GM18508 (cell line): ENCODE measurements at regions not wholly inside any gene's neighbourhood (a gene's known extent, or its start where the extent isn't known, plus 50 kb on each side); places are given as distances from the start of the nearest gene placed in this dataset.

Source experiments
- ATAC-seq: cut with Tn5 transposase; IDR thresholded peaks from one replicate; pipeline ENCODE4 v1.9.1; 2021; ENCODE audit warnings: moderate number of reproducible peaks; ENCODE audit not compliant: insufficient read depth, unreplicated experiment

DNA sequence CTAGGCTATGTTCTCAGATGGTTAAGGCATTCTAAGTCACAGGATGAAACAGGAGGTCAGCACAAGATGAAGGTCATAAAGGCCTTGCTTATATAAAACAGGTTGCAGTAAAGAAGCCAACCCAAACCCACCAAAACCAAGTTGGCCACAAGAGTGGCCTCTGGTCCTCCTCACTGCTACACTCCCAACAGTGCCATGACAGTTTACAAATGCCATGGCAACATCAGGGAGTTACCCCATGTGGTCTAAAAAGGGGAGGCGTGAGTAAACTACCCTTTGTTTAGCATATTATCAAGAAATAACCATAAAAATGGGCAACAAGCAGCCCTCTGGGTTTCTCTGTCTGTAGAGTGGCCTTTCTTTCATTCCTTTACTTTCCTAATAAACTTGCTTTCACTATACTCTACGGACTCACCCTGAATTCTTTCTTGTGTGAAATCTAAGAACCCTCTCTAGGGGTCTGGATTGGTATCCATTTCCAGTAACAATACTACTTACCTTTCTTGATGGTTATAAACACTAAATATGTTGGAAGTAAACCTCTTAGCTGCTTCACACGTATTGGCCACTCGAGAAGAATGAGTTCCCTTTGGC is 1237.9 kb downstream of the FAM181B start:
- ATAC-seq = no peak

DNA sequence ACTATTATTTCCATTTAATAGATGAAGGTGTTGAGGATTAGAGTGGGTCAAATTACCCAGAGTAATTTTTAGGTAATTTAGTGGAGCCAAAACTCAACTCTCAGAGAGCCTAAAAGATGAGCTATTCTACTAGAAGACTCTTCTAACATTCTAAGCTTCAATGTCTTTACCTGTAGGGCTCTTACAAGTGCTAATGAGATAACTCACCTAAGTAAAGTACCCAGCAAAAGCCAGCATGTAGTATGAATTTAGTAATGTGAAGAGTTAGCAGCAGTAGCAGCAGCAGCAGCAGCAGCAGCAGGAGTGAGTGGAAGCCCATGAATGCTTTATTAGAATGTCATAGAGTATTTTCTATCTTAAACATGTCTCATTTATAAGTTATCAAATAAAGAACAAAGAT is 1239.2 kb downstream of the FAM181B start:
- no peak for ATAC-seq

DNA sequence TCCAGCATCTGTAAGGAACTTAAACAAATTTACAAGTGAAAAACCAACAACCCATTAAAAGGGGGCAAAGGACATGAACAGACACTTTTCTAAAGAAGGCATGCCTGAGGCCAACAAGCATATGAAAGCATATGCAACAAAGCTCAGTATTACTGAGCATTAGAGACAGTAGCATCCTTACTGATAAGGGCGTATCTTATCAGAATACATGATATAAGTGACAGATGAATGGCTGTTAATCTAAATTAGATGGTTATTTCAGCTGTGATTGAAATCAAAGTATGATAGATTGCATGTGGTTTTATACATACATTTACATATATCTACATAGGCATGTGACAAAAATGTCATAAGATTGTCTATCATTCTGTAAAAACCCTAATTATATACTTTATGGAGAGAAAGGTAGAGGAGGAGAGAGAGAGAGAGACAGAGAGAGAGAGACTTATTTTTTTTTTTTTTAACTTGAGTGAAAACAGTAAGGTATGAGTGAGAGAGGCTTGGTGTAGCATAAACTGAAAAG is 1240.7 kb downstream of the FAM181B start:
- ATAC-seq = no peak

DNA sequence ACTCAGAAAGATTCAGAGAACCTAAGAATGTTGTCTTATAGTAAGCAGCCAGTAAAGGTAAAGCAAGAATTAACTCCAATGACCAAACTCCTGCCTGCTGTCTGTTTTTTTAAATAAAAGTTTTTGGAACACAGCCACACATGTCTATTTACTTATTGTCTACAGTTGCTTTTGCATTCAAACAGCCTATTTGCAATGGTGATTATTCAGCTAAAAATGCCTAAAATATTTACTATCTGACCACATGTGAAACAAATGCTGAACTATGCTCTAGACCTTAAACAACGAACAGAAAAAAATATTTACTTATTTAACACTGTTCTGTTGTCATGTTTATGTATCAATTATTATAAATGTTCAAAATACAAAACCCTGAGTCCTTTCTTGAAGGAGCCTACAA is 1246.6 kb downstream of the FAM181B start:
- no peak for ATAC-seq

DNA sequence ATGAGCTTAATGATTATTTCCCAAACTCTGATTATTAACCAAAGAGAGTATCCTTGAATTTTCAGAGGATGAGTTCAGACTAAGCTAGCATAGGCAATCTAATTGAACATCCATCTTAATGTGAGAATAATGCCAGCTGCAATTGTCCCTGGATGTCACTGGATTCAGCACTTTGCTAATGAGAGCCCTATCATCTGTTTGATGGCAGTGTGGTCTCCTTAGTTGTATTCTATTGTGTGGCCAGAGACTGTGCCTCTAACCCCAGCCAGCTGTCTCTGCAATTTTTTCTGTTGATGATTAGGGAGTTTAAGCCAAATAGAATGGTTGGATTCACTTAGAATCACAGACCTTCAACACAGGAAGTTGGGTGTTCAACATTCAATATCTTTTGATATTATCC is 1249.5 kb downstream of the FAM181B start:
- ATAC-seq = no peak

DNA sequence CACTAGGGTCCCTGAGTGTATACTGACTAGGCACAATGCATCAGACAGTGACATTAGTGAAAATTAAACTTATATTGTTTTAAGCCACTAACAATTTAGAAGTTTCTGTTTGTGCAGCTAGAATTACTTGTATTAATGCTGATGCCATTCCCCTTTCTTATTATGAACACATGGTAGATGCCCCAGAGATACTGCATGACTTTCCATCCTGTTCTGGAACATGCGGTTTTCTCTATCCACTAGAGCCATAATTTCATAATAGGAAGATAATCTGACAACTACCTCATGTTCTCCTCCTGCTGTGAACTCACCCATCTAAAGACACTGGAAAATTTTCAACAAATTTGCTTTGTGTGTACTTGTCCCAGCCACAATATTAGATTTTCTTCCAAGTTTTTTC is 1256.4 kb downstream of the FAM181B start:
- no peak for ATAC-seq

DNA sequence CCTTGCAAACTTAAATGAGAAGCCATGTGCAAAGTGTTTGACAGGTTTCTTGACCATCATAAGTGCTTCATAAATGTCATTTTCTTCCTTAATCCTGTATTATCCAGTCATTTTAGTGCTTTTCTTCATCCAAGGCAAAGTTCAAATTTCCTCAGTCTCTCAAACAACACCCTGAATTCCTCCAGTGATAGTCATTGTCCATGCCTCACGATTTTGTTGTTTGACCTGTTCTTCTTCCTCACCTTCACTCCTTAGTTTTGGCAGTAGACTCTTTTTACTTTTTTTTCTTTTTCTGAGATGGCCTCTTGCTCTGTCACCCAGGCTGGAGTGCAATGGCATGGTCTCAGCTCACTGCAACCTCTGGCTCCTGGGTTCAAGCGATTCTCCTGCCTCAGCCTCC is 1257.3 kb downstream of the FAM181B start:
- ATAC-seq = no peak

DNA sequence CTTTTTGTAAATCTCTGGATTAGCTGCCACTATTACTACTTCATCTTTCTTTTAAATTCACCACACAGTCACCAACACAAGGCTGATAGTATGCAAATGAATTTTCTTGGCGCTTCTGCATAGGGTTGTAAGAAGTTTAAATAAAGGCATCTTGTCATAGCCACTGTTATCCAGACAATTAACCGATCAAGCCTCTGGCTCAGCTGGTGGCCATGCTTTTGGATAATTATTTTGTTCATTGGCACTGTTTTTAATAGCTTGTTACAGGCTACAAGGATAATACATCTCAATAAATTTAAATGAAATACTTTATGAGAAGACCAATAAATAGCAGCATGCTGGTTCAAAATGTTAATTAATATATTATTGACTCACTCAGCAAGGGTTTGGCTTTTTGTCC is 1261.0 kb downstream of the FAM181B start:
- no peak for ATAC-seq

DNA sequence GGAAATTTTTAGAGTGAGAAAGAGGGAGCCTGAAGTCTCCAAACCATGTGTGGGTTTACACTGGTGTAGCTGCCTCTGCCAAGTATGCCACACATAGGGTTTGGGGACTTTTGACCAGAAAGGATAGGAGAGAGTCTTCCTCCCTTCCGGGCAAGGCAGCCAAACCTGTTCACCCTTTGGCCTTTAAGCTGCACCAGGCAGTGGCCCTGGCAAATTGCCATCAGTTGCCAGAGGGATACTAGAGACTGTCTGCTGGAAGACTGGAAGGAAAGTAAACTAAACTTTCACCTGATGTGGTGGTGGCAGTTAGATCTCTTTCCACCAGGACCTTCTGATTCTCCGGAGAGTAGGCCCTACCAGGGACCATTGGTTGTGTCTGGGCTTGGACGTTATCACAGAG is 1263.2 kb downstream of the FAM181B start:
- no peak for ATAC-seq

DNA sequence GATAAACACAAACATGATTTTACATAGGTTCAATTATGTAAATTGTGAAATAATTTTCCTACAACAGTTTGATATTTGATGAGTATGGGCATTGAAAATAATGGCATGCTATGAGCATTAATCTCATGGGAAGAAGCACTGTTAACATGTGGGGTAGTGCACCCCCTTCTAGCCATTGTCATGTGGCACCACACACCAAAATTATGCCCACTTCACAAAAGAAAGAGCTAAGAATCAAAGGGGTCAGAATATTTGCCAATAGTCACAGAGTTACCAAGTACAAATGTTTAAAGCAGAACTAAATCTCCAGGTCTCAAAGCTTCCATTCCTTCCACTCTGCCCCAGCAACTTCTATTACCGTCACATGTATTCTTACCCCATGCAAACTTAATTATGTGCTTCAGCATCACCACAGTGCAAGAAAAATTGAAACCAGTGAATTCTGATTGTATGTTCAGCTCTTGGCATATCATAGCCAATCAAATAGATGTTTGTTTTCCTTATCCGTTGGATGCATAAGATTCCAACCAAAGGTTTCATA is 1273.8 kb downstream of the FAM181B start:
- ATAC-seq = no peak

DNA sequence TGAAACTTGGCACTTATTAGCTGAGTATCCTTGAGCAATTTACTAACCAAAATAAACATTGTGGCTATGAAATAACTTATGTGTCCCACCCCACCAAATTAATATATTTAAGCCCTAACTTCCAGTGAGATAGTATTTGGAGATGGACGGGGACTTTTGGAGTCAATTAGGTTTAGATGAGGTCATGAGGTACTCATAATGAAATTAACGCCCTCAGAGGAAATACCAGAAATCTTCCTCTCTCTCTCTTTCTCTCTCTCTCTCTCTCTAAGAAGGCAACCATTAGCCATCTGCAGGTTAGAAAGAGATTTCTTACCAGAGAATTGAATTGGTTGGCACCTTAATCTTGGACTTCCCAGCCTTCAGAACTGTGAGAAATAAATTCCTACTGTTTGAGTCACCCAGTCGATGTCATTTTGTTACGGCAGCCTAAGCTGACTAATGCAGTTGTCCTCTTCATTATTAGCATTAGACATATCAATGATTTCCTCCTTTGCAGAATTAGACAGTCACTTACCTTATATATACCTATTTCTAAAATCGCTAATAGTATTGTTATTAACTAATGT is 1284.0 kb downstream of the FAM181B start:
- ATAC-seq = peak; percentile 58

DNA sequence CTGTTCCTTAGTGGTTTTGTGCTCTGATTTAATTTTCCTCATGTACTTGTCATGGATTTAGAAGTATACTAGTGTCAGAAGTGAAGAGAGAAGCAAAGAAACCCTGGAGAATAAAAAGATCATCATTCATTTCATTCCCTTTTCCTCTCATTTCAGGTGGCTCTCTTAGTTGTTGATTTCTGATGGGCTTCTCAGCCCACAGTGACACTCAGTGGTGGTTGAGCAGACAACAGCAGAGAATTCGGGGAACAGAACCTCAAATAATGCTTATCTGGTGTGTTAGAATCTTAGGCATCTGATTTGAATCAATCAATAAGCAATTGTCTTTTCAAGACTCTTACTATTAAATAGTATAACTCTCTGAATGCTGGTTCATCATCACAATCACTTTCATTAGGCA is 1289.4 kb downstream of the FAM181B start:
- ATAC-seq = no peak

DNA sequence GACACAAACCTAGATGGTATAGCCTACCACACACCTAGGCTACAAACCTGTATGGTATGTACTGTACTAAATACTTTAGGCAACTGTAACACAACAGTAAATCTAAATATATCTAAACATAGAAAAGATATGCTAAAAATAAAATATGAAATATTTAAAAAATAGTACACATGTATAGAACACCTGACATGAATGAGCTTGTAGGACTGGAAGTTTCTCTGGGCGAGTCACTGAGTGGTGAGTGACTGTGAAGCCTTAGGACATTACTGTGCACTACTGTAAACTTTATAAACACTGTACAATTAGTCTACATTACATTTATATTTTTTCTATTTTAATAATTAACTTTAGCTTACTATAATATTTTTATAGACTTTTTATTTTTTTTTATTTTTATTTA is 1301.3 kb downstream of the FAM181B start:
- no peak for ATAC-seq

DNA sequence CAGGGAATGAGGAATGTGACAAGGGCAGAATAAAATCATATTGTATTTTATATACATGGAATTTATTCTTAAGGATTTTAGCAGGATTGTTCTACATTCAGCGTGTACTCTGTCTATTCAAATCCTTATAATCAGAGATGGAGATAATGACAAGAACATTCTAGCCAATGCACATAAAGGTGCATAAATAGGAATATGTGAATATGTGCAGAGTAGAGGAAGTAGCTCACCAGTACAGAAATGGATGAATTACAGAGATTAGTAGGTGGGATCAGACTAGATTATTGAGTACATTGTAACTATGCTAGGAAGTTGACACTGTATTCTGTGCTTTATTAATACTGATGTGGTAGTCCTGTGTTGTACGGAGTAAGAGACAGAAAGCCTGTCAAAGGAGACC is 1308.8 kb downstream of the FAM181B start:
- no peak for ATAC-seq

DNA sequence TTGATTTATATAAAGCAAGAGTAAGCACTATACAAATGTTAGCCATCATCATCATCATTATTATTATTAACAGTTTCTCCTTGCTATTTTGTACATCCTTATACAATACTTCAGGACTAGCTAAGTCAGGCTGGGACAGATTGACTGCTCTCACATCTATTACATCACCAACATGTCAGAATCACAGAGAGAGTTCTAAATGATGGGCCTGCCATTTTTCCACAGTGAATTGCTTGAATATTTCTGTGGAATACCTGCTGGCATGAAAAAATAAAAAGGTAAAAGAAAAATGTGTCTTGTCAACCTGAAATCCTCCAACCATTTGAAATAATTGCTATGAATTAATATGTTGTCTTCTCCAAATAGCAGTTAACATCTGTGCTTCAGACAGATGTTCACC is 1311.3 kb downstream of the FAM181B start:
- ATAC-seq = no peak

DNA sequence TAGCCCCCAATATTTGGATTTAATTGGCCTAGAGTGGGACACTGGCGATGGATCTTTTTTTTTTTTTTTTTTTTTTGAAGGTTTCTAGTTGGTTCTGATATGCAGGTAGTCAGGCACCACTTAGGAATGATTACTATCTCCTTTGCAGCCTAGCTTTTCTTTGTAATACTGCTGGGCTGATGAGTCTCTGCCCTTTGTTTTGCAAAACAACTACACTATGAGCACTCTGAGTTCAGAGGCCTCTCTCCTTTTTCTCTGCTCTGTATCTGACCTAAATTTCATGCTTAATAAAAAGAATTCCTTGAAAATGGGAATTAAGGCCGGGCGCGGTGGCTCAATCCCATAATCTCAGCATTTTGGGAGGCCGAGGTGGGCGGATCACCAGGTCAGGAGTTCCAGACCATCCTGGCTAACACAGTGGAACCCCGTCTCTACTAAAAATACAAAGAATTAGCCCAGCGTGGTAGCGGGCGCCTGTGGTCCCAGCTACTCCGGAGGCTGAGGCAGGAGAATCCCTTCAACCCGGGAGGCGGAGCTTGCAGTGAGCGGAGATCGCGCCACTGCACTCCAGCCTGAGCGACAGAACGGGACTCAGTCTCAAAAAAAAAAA is 1312.3 kb downstream of the FAM181B start:
- no peak for ATAC-seq

DNA sequence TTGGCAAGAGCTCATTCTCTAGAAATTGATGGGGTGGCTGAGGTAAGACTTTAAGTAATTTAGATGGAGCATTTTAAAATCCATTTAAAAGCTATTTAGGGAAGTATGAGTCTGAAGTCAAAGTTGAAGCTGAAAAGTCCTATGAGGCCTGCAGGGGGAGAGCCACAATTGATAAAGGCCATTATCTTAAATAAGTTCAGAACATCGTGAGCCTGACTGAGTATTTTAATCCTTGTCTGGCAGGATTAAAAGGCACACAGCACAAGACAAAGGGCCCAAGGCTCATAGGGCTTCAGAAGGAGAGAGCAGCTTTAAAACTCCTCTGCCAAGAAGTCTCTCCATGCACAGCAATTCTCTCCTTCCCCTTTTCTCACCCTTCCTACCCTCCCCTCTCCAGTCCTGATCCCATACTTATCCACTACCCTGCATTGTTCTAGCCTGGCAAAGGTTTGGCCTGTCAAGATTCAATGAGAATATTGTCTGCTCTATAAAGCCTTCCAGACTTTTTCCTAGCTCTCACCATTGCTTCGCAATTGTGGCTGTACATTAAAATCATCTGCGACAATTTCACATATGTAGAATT is 1312.9 kb downstream of the FAM181B start:
- no peak for ATAC-seq

DNA sequence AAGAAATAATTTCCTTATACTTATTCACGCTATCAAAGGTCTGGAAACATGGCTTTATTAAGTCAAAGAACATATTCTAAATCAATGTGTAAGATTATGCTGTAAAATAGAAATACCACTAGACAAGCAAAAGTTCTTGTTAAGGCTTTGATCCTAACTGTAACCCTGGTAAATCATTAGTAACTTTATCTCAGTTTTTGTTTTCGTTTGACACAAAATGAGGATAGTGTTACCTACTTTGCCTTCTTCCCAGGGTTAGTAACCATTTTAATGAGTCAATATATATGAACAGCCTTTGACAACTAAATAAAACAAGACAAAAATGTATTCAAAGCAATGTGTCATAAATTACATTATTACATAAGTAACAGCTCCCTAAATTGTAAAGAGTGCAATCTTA is 1336.3 kb downstream of the FAM181B start:
- no peak for ATAC-seq

DNA sequence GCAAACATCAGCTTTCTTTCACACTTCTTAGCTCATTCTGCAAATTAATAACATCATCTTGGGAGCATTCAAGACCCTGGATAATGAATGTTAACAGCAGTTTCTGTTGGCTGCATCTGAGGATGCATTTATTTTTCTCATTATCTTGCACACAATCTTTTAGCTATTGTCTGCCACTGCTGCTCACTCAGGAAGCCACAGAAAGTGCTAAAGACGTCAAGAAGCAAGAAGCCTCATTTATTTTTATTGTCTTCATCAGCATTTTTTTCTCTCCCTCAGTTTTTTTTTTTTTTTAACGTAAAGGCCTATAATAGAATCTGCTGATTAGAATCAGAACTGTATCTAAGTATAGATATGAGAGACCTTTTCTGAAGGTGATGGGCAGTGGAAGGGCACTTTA is 1339.4 kb downstream of the FAM181B start:
- no peak for ATAC-seq

DNA sequence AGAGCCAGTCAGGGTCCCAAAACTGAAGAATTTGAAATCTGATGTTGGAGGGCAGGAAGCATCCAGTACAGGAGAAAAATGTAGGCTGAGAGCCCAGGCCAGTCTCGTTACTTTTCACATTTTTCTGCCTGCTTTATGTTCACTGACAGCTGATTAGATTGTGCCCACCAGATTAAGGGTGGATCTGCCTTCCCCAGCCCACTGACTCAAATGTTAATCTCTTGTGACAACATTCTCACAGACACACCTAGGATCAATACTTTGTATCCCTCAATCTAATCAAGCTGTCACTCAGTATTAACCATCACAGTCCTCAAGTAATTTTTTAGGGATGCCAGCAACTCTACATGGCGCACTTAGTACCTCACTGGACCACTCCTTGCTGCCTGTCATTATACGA is 1345.3 kb downstream of the FAM181B start:
- ATAC-seq = no peak

DNA sequence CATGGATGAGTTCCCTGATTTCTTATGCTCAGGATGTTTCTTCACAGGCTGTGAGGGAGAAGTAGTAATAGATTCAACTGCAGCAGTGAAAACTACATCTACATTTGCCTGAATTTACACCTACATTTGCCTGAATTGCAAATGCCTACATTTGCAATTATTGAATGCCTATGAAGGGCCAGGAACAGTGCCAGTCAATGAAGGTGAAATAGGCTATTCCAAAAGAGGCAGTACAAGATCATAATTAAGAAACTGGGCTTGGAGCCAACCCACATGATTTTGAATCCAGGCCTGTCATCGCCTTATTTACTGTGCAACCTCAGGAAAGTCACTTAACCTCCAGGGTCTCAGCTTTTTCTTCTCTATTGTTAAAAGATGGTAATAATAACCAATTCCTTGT is 1353.3 kb downstream of the FAM181B start:
- ATAC-seq = no peak
